GM12878 (cell line): ENCODE measurements at regions not wholly inside any gene's neighbourhood (a gene's known extent, or its start where the extent isn't known, plus 50 kb on each side); places are given as distances from the start of the nearest gene placed in this dataset.

Experiments
- ATAC-seq: fragments of 200-7000 bp; cut with Tn5 transposase; 3 replicates; pipeline ENCODE4 v1.9.1; 2020; ENCODE audit warnings: mild to moderate bottlenecking, moderate library complexity
- BruUV-seq: library from RNA; stranded (reverse); fragments of 400-500 nt; replicated peaks from 2 replicates; lab custom pipeline; 2021; lab: Mats Ljungman, UMichigan
- CTCF ChIA-PET: fragments of 300-600 bp; sonication (Branson Sonifier 250); formaldehyde crosslinking; extraction: SDS; loops from one replicate; lab custom pipeline; 2021; ENCODE audit warnings: inconsistent platforms; lab: Yijun Ruan, JAX
- POLR2A ChIA-PET: fragments of 350-600 bp; formaldehyde crosslinking; extraction: SDS; loops from one replicate; lab custom pipeline; 2021; ENCODE audit warnings: inconsistent platforms; lab: Charles Lee
- RAD21 ChIA-PET: fragments of 300-600 bp; sonication (Branson Sonifier 250); formaldehyde crosslinking; loops from one replicate; lab custom pipeline; 2023; ENCODE audit warnings: antibody characterized with exemption; ENCODE audit not compliant: unreplicated experiment; lab: Charles Lee
- SMC1A ChIA-PET: fragments of 300-600 bp; sonication (Branson Sonifier 250); formaldehyde crosslinking; loops from one replicate; lab custom pipeline; 2023; ENCODE audit not compliant: unreplicated experiment, uncharacterized antibody; lab: Charles Lee
- DNase-seq: peaks from one replicate; pipeline ENCODE4 v3.0.0-alpha.2; 2011; ENCODE audit warnings: low read depth, low spot score
- FAIRE-seq: peaks from 3 replicates; lab custom pipeline; 2011; peaks lifted over from hg19 to GRCh38; lab: Jason Lieb, UNC
- H2AFZ ChIP-seq: 2 replicates; pipeline ENCODE4 v1.6.0; 2011; ENCODE audit warnings: low read depth, low read length, control low read depth; ENCODE audit not compliant: control insufficient read depth
- H3K27ac ChIP-seq: 2 replicates; pipeline ENCODE4 v1.5.1; 2011; ENCODE audit warnings: control low read depth; ENCODE audit not compliant: control insufficient read depth, insufficient read depth
- H3K27me3 ChIP-seq, 2 experiments: replicated peaks in 1 of 2; 2 replicates each; pipeline versions ENCODE4 v1.6.0 to v1.6.1; 2011; ENCODE audit warnings: low read length in 1 of 2; ENCODE audit not compliant: control insufficient read depth in 2 of 2, insufficient read depth in 2 of 2
- H3K36me3 ChIP-seq, 2 experiments: 2 replicates each; pipeline ENCODE4 v1.5.1; 2011; ENCODE audit warnings: low read length in 1 of 2; ENCODE audit not compliant: control insufficient read depth in 2 of 2, insufficient read depth in 2 of 2
- H3K4me1 ChIP-seq: 2 replicates; pipeline ENCODE4 v1.6.1; 2011; ENCODE audit warnings: mild to moderate bottlenecking, low read length, moderate library complexity, mixed read lengths; ENCODE audit not compliant: control insufficient read depth, insufficient read depth
- H3K4me2 ChIP-seq: 2 replicates; pipeline ENCODE4 v1.6.0; 2011; ENCODE audit warnings: control low read depth; ENCODE audit not compliant: control insufficient read depth, insufficient read depth
- H3K4me3 ChIP-seq: fragments of 200-600 bp; sonication (generic); 2 replicates; pipeline ENCODE4 v1.5.1; 2016
- H3K79me2 ChIP-seq: 2 replicates; pipeline ENCODE4 v1.6.0; 2011; ENCODE audit warnings: low read length; ENCODE audit not compliant: control insufficient read depth, insufficient read depth
- H3K9ac ChIP-seq: 2 replicates; pipeline ENCODE4 v1.8.0; 2011; ENCODE audit warnings: low read length, control low read depth, mixed read lengths; ENCODE audit not compliant: control insufficient read depth, insufficient read depth
- H3K9me3 ChIP-seq: replicated peaks from 3 replicates; pipeline ENCODE4 v1.5.1; 2011; ENCODE audit warnings: mild to moderate bottlenecking, low read length; ENCODE audit not compliant: control insufficient read depth, insufficient read depth
- H4K20me1 ChIP-seq: 2 replicates; pipeline ENCODE4 v1.6.0; 2011; ENCODE audit not compliant: control insufficient read depth, insufficient read depth
- BACH1 ChIP-seq: fragments of 450-650 bp; IDR thresholded peaks from 2 replicates; pipeline ENCODE4 v1.6.1; 2017; ENCODE audit warnings: mild to moderate bottlenecking, borderline replicate concordance
- BRCA1 ChIP-seq: IDR thresholded peaks from 2 replicates; pipeline ENCODE4 v1.6.1; 2011; ENCODE audit warnings: low read depth, low read length, improper control_type of control experiment
- CEBPB ChIP-seq, 2 experiments: fragments of 150-350 bp in 1 of 2; IDR thresholded peaks; 2 replicates each; pipeline ENCODE4 v1.6.1; 2012 to 2014; ENCODE audit warnings: low read depth in 2 of 2, low read length in 2 of 2, borderline replicate concordance in 1 of 2, inconsistent platforms in 1 of 2
- EZH2 ChIP-seq: IDR thresholded peaks from 2 replicates; pipeline ENCODE4 v1.6.1; 2012; ENCODE audit warnings: low read depth, mild to moderate bottlenecking, control low read depth, inconsistent platforms, low read length, borderline replicate concordance; ENCODE audit not compliant: control insufficient read depth
- FOXM1 ChIP-seq: IDR thresholded peaks from 2 replicates; pipeline ENCODE4 v1.6.1; 2012; ENCODE audit warnings: low read depth, mild to moderate bottlenecking, inconsistent platforms, low read length, moderate library complexity
- HCFC1 ChIP-seq: fragments of 150-350 bp; IDR thresholded peaks from 2 replicates; pipeline ENCODE4 v1.6.1; 2014; ENCODE audit warnings: low read length
- NR2C2 ChIP-seq: IDR thresholded peaks from 2 replicates; pipeline ENCODE4 v1.6.1; 2011; ENCODE audit warnings: borderline replicate concordance, low read depth; ENCODE audit not compliant: control insufficient read depth, insufficient read length
- POLR2AphosphoS2 ChIP-seq: IDR thresholded peaks from 2 replicates; pipeline ENCODE4 v1.6.1; 2011; ENCODE audit warnings: low read depth, mild to moderate bottlenecking, low read length, improper control_type of control experiment, moderate library complexity
- RCOR1 ChIP-seq: conservative IDR thresholded peaks from 2 replicates; pipeline ENCODE4 v1.6.1; 2012; ENCODE audit warnings: low read depth, low read length, improper control_type of control experiment
- RELA ChIP-seq: fragments of 450-650 bp; IDR thresholded peaks from 2 replicates; pipeline ENCODE4 v1.8.0; 2014; ENCODE audit warnings: borderline replicate concordance; ENCODE audit not compliant: partially characterized antibody
- RFX5 ChIP-seq: IDR thresholded peaks from 2 replicates; pipeline ENCODE4 v1.6.1; 2011; ENCODE audit warnings: low read depth, low read length, improper control_type of control experiment
- SMAD5 ChIP-seq: IDR thresholded peaks from 2 replicates; pipeline ENCODE4 v1.6.1; 2016; ENCODE audit warnings: antibody characterized with exemption, low read depth
- STAT3 ChIP-seq: IDR thresholded peaks from 2 replicates; pipeline ENCODE4 v1.6.1; 2011; ENCODE audit warnings: low read depth, low read length, improper control_type of control experiment
- SUPT20H ChIP-seq: IDR thresholded peaks from 2 replicates; pipeline ENCODE4 v1.6.1; 2011; ENCODE audit warnings: low read depth, mild to moderate bottlenecking, low read length, moderate library complexity, borderline replicate concordance; ENCODE audit not compliant: control insufficient read depth
- SUZ12 ChIP-seq: fragments of 200-600 bp; sonication (generic); IDR thresholded peaks from one replicate; pipeline ENCODE4 v1.6.1; 2018; ENCODE audit warnings: antibody characterized with exemption, mild to moderate bottlenecking; ENCODE audit not compliant: unreplicated experiment
- TAF1 ChIP-seq: IDR thresholded peaks from 2 replicates; pipeline ENCODE4 v1.6.1; 2011; ENCODE audit warnings: mild to moderate bottlenecking, low read depth, low read length, borderline replicate concordance
- TCF3 ChIP-seq: IDR thresholded peaks from 2 replicates; pipeline ENCODE4 v1.6.1; 2012; ENCODE audit warnings: low read depth, mild to moderate bottlenecking, low read length, borderline replicate concordance; ENCODE audit not compliant: insufficient read depth
- ZNF24 ChIP-seq: fragments of 450-650 bp; IDR thresholded peaks from 2 replicates; pipeline ENCODE4 v1.6.1; 2017; ENCODE audit warnings: antibody characterized with exemption, mild to moderate bottlenecking
- ZZZ3 ChIP-seq: IDR thresholded peaks from 2 replicates; pipeline ENCODE4 v1.6.1; 2011; ENCODE audit warnings: low read depth; ENCODE audit not compliant: control insufficient read depth, insufficient read length
- WGBS: methylation state at CpG from one replicate; pipeline ENCODE4 v1.1.6; 2016; ENCODE audit warnings: low lambda C conversion rate; ENCODE audit not compliant: insufficient replicate concordance, insufficient coverage; ENCODE audit errors: missing lambda C conversion rate; 5-methylcytosine and 5-hydroxymethylcytosine counted together
- in situ Hi-C: fragments of 300-500 bp; cut with MboI; formaldehyde crosslinking; loops from 9 replicates; pipeline ENCODE4 v1.14.3; 2018; ENCODE audit warnings: mixed read lengths
- intact Hi-C: fragments of 100-400 bp; cut with micrococcal nuclease; formaldehyde crosslinking; loops from one replicate; pipeline ENCODE4 v1.14.2; 2022; ENCODE audit not compliant: unreplicated experiment
- TF ChIP-seq, protein P1 (sequence below): IDR thresholded peaks from 2 replicates; pipeline ENCODE4 v1.6.1; 2011; ENCODE audit warnings: low read depth, mild to moderate bottlenecking, low read length, moderate library complexity, borderline replicate concordance; ENCODE audit errors: extremely low read depth
- TF ChIP-seq, protein P2 (sequence below): IDR thresholded peaks from 2 replicates; pipeline ENCODE4 v1.6.1; 2011; ENCODE audit warnings: borderline replicate concordance, low read depth, mild to moderate bottlenecking, moderate library complexity, low read length; ENCODE audit not compliant: insufficient read depth, poor library complexity, severe bottlenecking

DNA sequence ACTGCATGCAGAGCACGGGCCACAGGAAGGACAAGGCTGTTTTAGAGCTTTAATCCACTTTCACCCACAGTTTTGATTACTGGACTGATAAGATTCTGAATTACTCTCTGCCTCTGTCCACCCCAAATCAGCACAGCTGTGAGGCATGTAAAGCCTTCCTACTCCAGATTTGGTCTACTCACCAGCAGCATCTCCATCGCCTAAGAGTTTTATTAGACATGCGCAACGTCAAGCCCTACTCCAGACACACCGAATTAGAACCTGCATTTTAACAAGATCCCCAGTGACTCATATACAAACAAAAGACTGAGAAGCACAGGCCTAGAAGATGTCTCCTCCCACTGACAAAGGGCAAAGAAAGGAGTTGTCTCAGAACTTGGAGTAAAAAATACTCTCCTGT is 221.2 kb downstream of the TUSC7 start (continued):
- TF ChIP-seq, protein P1, sequence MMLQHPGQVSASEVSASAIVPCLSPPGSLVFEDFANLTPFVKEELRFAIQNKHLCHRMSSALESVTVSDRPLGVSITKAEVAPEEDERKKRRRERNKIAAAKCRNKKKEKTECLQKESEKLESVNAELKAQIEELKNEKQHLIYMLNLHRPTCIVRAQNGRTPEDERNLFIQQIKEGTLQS = no peak
- no peak for TF ChIP-seq CEBPB (IDR thresholded peaks at IDR 0.05; ENCODE audit: borderline replicate concordance in 1 of 2, low read depth in 2 of 2, low read length in 2 of 2)
- TF ChIP-seq BRCA1 = no peak
- TF ChIP-seq RELA = no peak
- TF ChIP-seq FOXM1 = no peak
- TF ChIP-seq, all 136 proteins: peak for 0

DNA sequence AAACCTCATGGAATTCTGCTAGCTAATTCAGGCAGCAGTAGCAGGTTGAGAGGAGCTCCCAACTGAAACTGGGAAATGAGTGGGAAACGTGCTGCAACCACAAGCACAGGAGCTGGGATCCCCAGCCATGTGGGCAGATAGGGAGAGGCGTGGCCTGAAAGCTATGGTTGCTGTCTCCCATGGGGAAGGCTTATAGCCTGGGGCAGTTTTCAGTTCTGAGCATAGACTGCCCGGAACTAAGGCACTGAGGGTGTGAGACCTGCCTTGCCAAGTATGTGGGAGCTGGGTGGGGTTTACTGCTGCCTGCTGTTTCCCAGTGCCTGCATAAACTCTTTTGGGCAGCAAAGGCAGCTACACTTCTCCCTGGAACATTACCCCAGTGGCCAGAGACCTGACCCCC is 229.5 kb downstream of the TUSC7 start:
- Histone ChIP-seq H2AFZ (no peak overlapping the region), H3K27me3 (no peaks in the 10 kb centered on the region), H3K27ac (no peak overlapping the region), H4K20me1 (no peaks in the 10 kb centered on the region), H3K4me2 (no peak overlapping the region), H3K4me1 (no peaks in the 10 kb centered on the region), H3K36me3 (no peaks in the 10 kb centered on the region), H3K4me3 (no peak overlapping the region), H3K9me3 (no peaks in the 10 kb centered on the region), H3K9ac (no peak overlapping the region), H3K79me2 (no peaks in the 10 kb centered on the region)
- POLR2A ChIA-PET = no interaction called here
- SMC1A ChIA-PET = interaction anchor here (0.6 kb wide), 1 partner anchor 712 kb away, joined by 3 read pairs; no protein-coding TSS in a partner anchor
- ATAC-seq = no peak
- 0% methylated on average over 3 of the region's 3 CpGs for WGBS
- TF ChIP-seq TCF3 (no peak), SMAD5 (no peak), HCFC1 (no peak), STAT3 (no peak), ZZZ3 (no peak), SUZ12 (no peak), SUPT20H (no peak), ZNF24 (no peak), POLR2AphosphoS2 (no peak), TAF1 (no peak), RCOR1 (no peak), RFX5 (no peak), FOXM1 (no peak), CEBPB (IDR thresholded peaks at IDR 0.05; ENCODE audit: borderline replicate concordance in 1 of 2, low read depth in 2 of 2, low read length in 2 of 2) (no peak), NR2C2 (no peak), BACH1 (no peak), EZH2 (no peak)
- TF ChIP-seq, protein P2, sequence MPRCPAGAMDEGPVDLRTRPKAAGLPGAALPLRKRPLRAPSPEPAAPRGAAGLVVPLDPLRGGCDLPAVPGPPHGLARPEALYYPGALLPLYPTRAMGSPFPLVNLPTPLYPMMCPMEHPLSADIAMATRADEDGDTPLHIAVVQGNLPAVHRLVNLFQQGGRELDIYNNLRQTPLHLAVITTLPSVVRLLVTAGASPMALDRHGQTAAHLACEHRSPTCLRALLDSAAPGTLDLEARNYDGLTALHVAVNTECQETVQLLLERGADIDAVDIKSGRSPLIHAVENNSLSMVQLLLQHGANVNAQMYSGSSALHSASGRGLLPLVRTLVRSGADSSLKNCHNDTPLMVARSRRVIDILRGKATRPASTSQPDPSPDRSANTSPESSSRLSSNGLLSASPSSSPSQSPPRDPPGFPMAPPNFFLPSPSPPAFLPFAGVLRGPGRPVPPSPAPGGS = no peak
- DNase-seq = no peak
- BruUV-seq = no TSS peak
- CTCF ChIA-PET = no interaction called here
- intact Hi-C loops = no loop called here
- no peak for FAIRE-seq
- in situ Hi-C loops = no loop called here
- RAD21 ChIA-PET = no interaction called here
